Hematopoietic multipotent progenitor cell treated with erythropoietin and hydrocortisone succinate and interleukin-3 and kit ligand, for 4 days (in vitro differentiated cells): ENCODE measurements at regions not wholly inside any gene's neighbourhood (a gene's known extent, or its start where the extent isn't known, plus 50 kb on each side); places are given as distances from the start of the nearest gene placed in this dataset.

ENCODE experiments used
- DNase-seq: peaks from one replicate; pipeline ENCODE4 v3.0.0-alpha.2; 2015

GRCh38 chr12:61357496-61357895 is 902.7 kb upstream of the USP15 start:
- DNase-seq = no peak

- no peak for DNase-seq
Observed at GRCh38 chr12:61362037-61362436, 898.2 kb upstream of the USP15 start.

- DNase-seq = no peak
Observed at GRCh38 chr12:61365001-61365400, 895.2 kb upstream of the USP15 start.

- DNase-seq = peak; percentile 9
Observed at GRCh38 chr12:61367281-61367785, 892.9 kb upstream of the USP15 start.

GRCh38 chr12:61369241-61369910 is 890.8 kb upstream of the USP15 start:
- DNase-seq = no peak

- no peak for DNase-seq
Observed at GRCh38 chr12:61384511-61384910, 875.7 kb upstream of the USP15 start.

GRCh38 chr12:61385771-61386170 is 874.4 kb upstream of the USP15 start:
- no peak for DNase-seq

- no peak for DNase-seq
Observed at GRCh38 chr12:61397668-61398067, 862.5 kb upstream of the USP15 start.

- no peak for DNase-seq
Observed at GRCh38 chr12:61412201-61412600, 848.0 kb upstream of the USP15 start.

- no peak for DNase-seq
Observed at GRCh38 chr12:61414470-61414869, 845.7 kb upstream of the USP15 start.

- no peak for DNase-seq
Observed at GRCh38 chr12:61422786-61423185, 837.4 kb upstream of the USP15 start.

GRCh38 chr12:61452076-61452475 is 808.1 kb upstream of the USP15 start:
- DNase-seq = no peak

GRCh38 chr12:61487728-61488127 is 772.5 kb upstream of the USP15 start:
- peak; percentile 3 for DNase-seq

GRCh38 chr12:61490526-61491498 is 769.4 kb upstream of the USP15 start:
- peak; percentile 6 for DNase-seq

- DNase-seq = no peak
Observed at GRCh38 chr12:61502179-61502578, 758.0 kb upstream of the USP15 start.

- no peak for DNase-seq
Observed at GRCh38 chr12:61504396-61505080, 755.7 kb upstream of the USP15 start.

- DNase-seq = no peak
Observed at GRCh38 chr12:61513499-61513898, 746.7 kb upstream of the USP15 start.

GRCh38 chr12:61514016-61514415 is 746.2 kb upstream of the USP15 start:
- DNase-seq = no peak

GRCh38 chr12:61521258-61521657 is 738.9 kb upstream of the USP15 start:
- no peak for DNase-seq

GRCh38 chr12:61523276-61523992 is 736.8 kb upstream of the USP15 start:
- DNase-seq = no peak

- DNase-seq = no peak
Observed at GRCh38 chr12:61524851-61525250, 735.4 kb upstream of the USP15 start.

GRCh38 chr12:61525331-61525730 is 734.9 kb upstream of the USP15 start:
- no peak for DNase-seq

- DNase-seq = no peak
Observed at GRCh38 chr12:61530456-61530855, 729.7 kb upstream of the USP15 start.
